ENCODE measurements at regions not wholly inside any gene's neighbourhood (a gene's known extent, or its start where the extent isn't known, plus 50 kb on each side); places are given as distances from the start of the nearest gene placed in this dataset.

DNA sequence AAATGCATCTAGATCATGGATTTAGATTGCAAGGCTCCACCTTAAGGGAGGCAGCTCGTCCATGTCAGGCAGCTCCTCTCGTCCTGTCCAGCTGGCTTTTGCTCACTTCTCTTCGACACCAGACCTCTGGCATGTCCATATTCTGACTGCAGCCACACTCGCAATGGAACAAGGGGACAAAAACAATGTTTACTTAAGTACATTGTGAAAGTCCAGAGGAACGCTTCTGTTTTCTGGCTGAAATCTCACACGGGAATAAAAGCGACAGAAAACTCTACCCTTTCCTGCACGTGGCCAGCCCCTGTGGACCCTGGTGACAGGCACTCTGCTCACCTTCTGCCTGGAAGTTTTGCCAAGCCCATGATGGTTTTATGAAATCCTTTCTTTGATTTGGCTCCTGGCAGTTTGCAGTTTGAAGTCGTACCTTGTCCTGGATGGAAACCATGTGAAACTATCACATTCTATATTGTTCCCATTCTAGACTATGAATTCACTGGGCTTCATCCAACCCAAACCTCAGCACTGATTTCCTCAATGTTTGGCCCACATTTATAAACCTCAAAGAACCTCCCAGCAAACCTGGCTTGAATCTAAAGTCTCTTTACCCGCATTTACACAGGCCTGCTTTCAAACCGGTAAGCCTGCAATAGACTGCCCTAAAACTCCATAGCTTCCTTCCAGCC is 134.3 kb upstream of the PIEZO2 start:
- Histone ChIP-seq H2AFZ (ENCODE audit: low read length) (peak overlapping the region; percentile 13), H3K27me3 (ENCODE audit: control insufficient read depth, insufficient read depth, low read length) (no peaks in the 10 kb centered on the region), H3K79me2 (ENCODE audit: control insufficient read depth, insufficient read depth, low read length) (no peaks in the 10 kb centered on the region), H4K20me1 (ENCODE audit: control insufficient read depth, extremely low read depth, insufficient read depth, low read length) (no peaks in the 10 kb centered on the region), H3K9me3 (ENCODE audit: control insufficient read depth, insufficient read depth, low read depth, low read length) (no peaks in the 10 kb centered on the region), H3K36me3 (ENCODE audit: control insufficient read depth, insufficient read depth, low read length) (no peaks in the 10 kb centered on the region), H3K4me3 (replicated peaks in 1 of 4; ENCODE audit: control extremely low read depth in 1 of 4, insufficient read depth in 1 of 4, low read depth in 3 of 4, low read length in 4 of 4) (no peak overlapping the region), H3K27ac (ENCODE audit: insufficient read depth, low read length) (no peak overlapping the region), H3K4me2 (ENCODE audit: extremely low read depth, insufficient read depth, low read length) (no peak overlapping the region), H3K9ac (ENCODE audit: insufficient read depth, low read length) (no peak overlapping the region), H3K4me1 (ENCODE audit: control insufficient read depth, extremely low read depth, insufficient read depth, low read length) (no peaks in the 10 kb centered on the region)
- DNase-seq (ENCODE audit: low read depth in 2 of 2): peak in 1 of 2 donors; percentile 29
- no peak for TF ChIP-seq EZH2 (IDR thresholded peaks at IDR 0.05; ENCODE audit: low read length, missing control alignments)

- no peak overlapping the region for H3K9ac ChIP-seq (ENCODE audit: insufficient read depth, low read length)
- no peaks in the 10 kb centered on the region for H4K20me1 ChIP-seq (ENCODE audit: control insufficient read depth, extremely low read depth, insufficient read depth, low read length)
- TF ChIP-seq, protein P1, sequence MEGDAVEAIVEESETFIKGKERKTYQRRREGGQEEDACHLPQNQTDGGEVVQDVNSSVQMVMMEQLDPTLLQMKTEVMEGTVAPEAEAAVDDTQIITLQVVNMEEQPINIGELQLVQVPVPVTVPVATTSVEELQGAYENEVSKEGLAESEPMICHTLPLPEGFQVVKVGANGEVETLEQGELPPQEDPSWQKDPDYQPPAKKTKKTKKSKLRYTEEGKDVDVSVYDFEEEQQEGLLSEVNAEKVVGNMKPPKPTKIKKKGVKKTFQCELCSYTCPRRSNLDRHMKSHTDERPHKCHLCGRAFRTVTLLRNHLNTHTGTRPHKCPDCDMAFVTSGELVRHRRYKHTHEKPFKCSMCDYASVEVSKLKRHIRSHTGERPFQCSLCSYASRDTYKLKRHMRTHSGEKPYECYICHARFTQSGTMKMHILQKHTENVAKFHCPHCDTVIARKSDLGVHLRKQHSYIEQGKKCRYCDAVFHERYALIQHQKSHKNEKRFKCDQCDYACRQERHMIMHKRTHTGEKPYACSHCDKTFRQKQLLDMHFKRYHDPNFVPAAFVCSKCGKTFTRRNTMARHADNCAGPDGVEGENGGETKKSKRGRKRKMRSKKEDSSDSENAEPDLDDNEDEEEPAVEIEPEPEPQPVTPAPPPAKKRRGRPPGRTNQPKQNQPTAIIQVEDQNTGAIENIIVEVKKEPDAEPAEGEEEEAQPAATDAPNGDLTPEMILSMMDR (conservative IDR thresholded peaks at IDR 0.05 in 1 of 2, IDR thresholded peaks at IDR 0.05 in 1 of 2; ENCODE audit: low read depth in 1 of 2, low read length in 2 of 2): no peak
- no peak for TF ChIP-seq EZH2 (IDR thresholded peaks at IDR 0.05; ENCODE audit: low read length, missing control alignments)
- H3K9me3 ChIP-seq (ENCODE audit: control insufficient read depth, insufficient read depth, low read depth, low read length): no peaks in the 10 kb centered on the region
- no peaks in the 10 kb centered on the region for H3K27me3 ChIP-seq (ENCODE audit: control insufficient read depth, insufficient read depth, low read length)
- no peak overlapping the region for H3K4me3 ChIP-seq (replicated peaks in 1 of 4; ENCODE audit: control extremely low read depth in 1 of 4, insufficient read depth in 1 of 4, low read depth in 3 of 4, low read length in 4 of 4)
- no peak overlapping the region for H2AFZ ChIP-seq (ENCODE audit: low read length)
- DNase-seq (ENCODE audit: low read depth in 2 of 2): peak in 1 of 2 donors; percentile 21
- H3K36me3 ChIP-seq (ENCODE audit: control insufficient read depth, insufficient read depth, low read length): no peaks in the 10 kb centered on the region
- no peak overlapping the region for H3K27ac ChIP-seq (ENCODE audit: insufficient read depth, low read length)
- no peaks in the 10 kb centered on the region for H3K79me2 ChIP-seq (ENCODE audit: control insufficient read depth, insufficient read depth, low read length)
- no peaks in the 10 kb centered on the region for H3K4me1 ChIP-seq (ENCODE audit: control insufficient read depth, extremely low read depth, insufficient read depth, low read length)
- H3K4me2 ChIP-seq (ENCODE audit: extremely low read depth, insufficient read depth, low read length): no peak overlapping the region
Measured at GRCh38 chr18:11279461-11279860, 130.1 kb upstream of the PIEZO2 start.

GRCh38 chr18:11276678-11277077 is 127.3 kb upstream of the PIEZO2 start:
- TF ChIP-seq EZH2 (IDR thresholded peaks at IDR 0.05; ENCODE audit: low read length, missing control alignments): no peak
- TF ChIP-seq, protein P1 (conservative IDR thresholded peaks at IDR 0.05 in 1 of 2, IDR thresholded peaks at IDR 0.05 in 1 of 2; ENCODE audit: low read depth in 1 of 2, low read length in 2 of 2): no peak
- Histone ChIP-seq H2AFZ (ENCODE audit: low read length) (no peak overlapping the region), H4K20me1 (ENCODE audit: control insufficient read depth, extremely low read depth, insufficient read depth, low read length) (no peaks in the 10 kb centered on the region), H3K9me3 (ENCODE audit: control insufficient read depth, insufficient read depth, low read depth, low read length) (no peaks in the 10 kb centered on the region), H3K9ac (ENCODE audit: insufficient read depth, low read length) (no peak overlapping the region), H3K4me2 (ENCODE audit: extremely low read depth, insufficient read depth, low read length) (no peak overlapping the region), H3K27ac (ENCODE audit: insufficient read depth, low read length) (no peak overlapping the region), H3K27me3 (ENCODE audit: control insufficient read depth, insufficient read depth, low read length) (no peaks in the 10 kb centered on the region), H3K4me3 (replicated peaks in 1 of 4; ENCODE audit: control extremely low read depth in 1 of 4, insufficient read depth in 1 of 4, low read depth in 3 of 4, low read length in 4 of 4) (no peak overlapping the region), H3K79me2 (ENCODE audit: control insufficient read depth, insufficient read depth, low read length) (no peaks in the 10 kb centered on the region), H3K4me1 (ENCODE audit: control insufficient read depth, extremely low read depth, insufficient read depth, low read length) (no peaks in the 10 kb centered on the region), H3K36me3 (ENCODE audit: control insufficient read depth, insufficient read depth, low read length) (no peaks in the 10 kb centered on the region)
- DNase-seq (ENCODE audit: low read depth in 2 of 2): no peak
